ENCODE measurements at regions not wholly inside any gene's neighbourhood (a gene's known extent, or its start where the extent isn't known, plus 50 kb on each side); places are given as distances from the start of the nearest gene placed in this dataset.

- no peak overlapping the region for H3K4me3 ChIP-seq
- no peak overlapping the region for H3K27ac ChIP-seq
- TF ChIP-seq CTCF (IDR thresholded peaks at IDR 0.05) = no peak
- DNase-seq (no peak), ATAC-seq (no peak)
- H3K9me3 ChIP-seq = no peaks in the 10 kb centered on the region
- no peaks in the 10 kb centered on the region for H3K4me1 ChIP-seq
- intact Hi-C loops (cut with DNase I) = loop anchor here in 1 of 10 donors (10.0 kb wide), 1 partner anchor 145 kb away; the partner anchor contains the start of gene CDH19
- H3K36me3 ChIP-seq = no peaks in the 10 kb centered on the region
- H3K27me3 ChIP-seq = no peaks in the 10 kb centered on the region
Measured at GRCh38 chr18:66749481-66750035, 145.7 kb upstream of the CDH19 start.

- Histone ChIP-seq H3K4me3 (no peak overlapping the region), H3K9me3 (no peaks in the 10 kb centered on the region), H3K4me1 (no peaks in the 10 kb centered on the region), H3K36me3 (no peaks in the 10 kb centered on the region), H3K27me3 (no peaks in the 10 kb centered on the region), H3K27ac (no peak overlapping the region)
- TF ChIP-seq CTCF (IDR thresholded peaks at IDR 0.05) = peak in 7 of 9 donors; percentile 6 to 44 (median 33)
- WGBS, 2 donors = 41 to 48% methylated on average over 2 of the region's 2 CpGs
- ATAC-seq (peak in 2 of 8 donors; percentile 58 to 68), DNase-seq (no peak)
- intact Hi-C loops (cut with DNase I) = loop anchor here in 1 of 10 donors (10.0 kb wide), 1 partner anchor 144 kb away; the partner anchor contains the start of gene CDH19
Measured at GRCh38 chr18:66749030-66749429, 145.1 kb upstream of the CDH19 start.

GRCh38 chr18:66742832-66743231 is 138.9 kb upstream of the CDH19 start:
- no peak overlapping the region for H3K4me3 ChIP-seq
- H3K36me3 ChIP-seq = no peaks in the 10 kb centered on the region
- TF ChIP-seq CTCF (IDR thresholded peaks at IDR 0.05) = no peak
- DNase-seq = no peak
- peaks cover 0 to 7% (median 0%) of the 10 kb centered on the region in 11 donors for H3K9me3 ChIP-seq
- intact Hi-C loops (cut with DNase I) = loop anchor here in 1 of 10 donors (10.0 kb wide), 1 partner anchor 138 kb away; the partner anchor contains the start of gene CDH19
- H3K4me1 ChIP-seq = no peaks in the 10 kb centered on the region
- H3K27ac ChIP-seq = peak overlapping the region in 2 of 10 donors; percentile 9 to 10
- WGBS, 2 donors = 53 to 60% methylated on average over 2 of the region's 2 CpGs
- no peak for ATAC-seq
- no peaks in the 10 kb centered on the region for H3K27me3 ChIP-seq

- H3K4me3 ChIP-seq = no peak overlapping the region
- no peak for TF ChIP-seq CTCF (IDR thresholded peaks at IDR 0.05)
- intact Hi-C loops (cut with DNase I) = no loop called here
- H3K9me3 ChIP-seq = peaks cover 0 to 14% (median 0%) of the 10 kb centered on the region in 11 donors
- no peak for ATAC-seq
- H3K4me1 ChIP-seq = no peaks in the 10 kb centered on the region
- H3K36me3 ChIP-seq = no peaks in the 10 kb centered on the region
- no peaks in the 10 kb centered on the region for H3K27me3 ChIP-seq
- H3K27ac ChIP-seq = no peak overlapping the region
- WGBS, 2 donors = 79 to 89% methylated on average over 1 of the region's 1 CpG
- DNase-seq = no peak
Measured at GRCh38 chr18:66735933-66736332, 132.0 kb upstream of the CDH19 start.

All from heart right ventricle (tissue), 16 donors.